Thyroid gland (tissue), 4 donors: ENCODE measurements at regions not wholly inside any gene's neighbourhood (a gene's known extent, or its start where the extent isn't known, plus 50 kb on each side); places are given as distances from the start of the nearest gene placed in this dataset.

Source experiments
- DNase-seq, 2 donors: peaks; one replicate each; pipeline ENCODE4 v3.0.0-alpha.2; 2019
- H3K27ac ChIP-seq, 3 donors: fragments of 200-600 bp; sonication (generic); 1 replicate in 2 of 3; 2 replicates in 1 of 3; pipeline ENCODE4 v1.5.1; 2016 to 2019; ENCODE audit warnings: mild to moderate bottlenecking in 1 of 3, moderate library complexity in 1 of 3
- H3K27me3 ChIP-seq: fragments of 200-600 bp; sonication (generic); one replicate; pipeline ENCODE4 v1.5.1; 2019
- H3K36me3 ChIP-seq, 2 donors: fragments of 200-600 bp; sonication (generic); one replicate each; pipeline ENCODE4 v1.5.1; 2016 to 2019
- H3K4me1 ChIP-seq, 2 donors: fragments of 200-600 bp; sonication (generic); one replicate each; pipeline ENCODE4 v1.5.1; 2017 to 2019
- H3K4me3 ChIP-seq, 3 donors: fragments of 200-600 bp; sonication (generic); replicated peaks in 1 of 3; 1 replicate in 2 of 3; 2 replicates in 1 of 3; pipeline ENCODE4 v1.5.1; 2016; ENCODE audit warnings: mild to moderate bottlenecking in 1 of 3
- H3K9me3 ChIP-seq: fragments of 200-600 bp; sonication (generic); one replicate; pipeline ENCODE4 v1.5.1; 2017
- CTCF ChIP-seq, 6 experiments: fragments of 200-600 bp in 3 of 6; fragments of 450-650 bp in 3 of 6; sonication (generic) in 3 of 6; IDR thresholded peaks; one replicate each; pipeline ENCODE4 v1.5.1; 2016 to 2019; ENCODE audit warnings: antibody characterized with exemption in 6 of 6, mild to moderate bottlenecking in 2 of 6, inconsistent platforms in 1 of 6, moderate library complexity in 1 of 6
- POLR2A ChIP-seq, 2 donors: fragments of 450-650 bp; IDR thresholded peaks; one replicate each; pipeline ENCODE4 v1.6.1; 2017; ENCODE audit warnings: antibody characterized with exemption in 2 of 2, mild to moderate bottlenecking in 2 of 2, moderate library complexity in 1 of 2
- WGBS, 2 donors: methylation state at CpG; one replicate each; pipeline ENCODE4 v1.1.5; 2017; 5-methylcytosine and 5-hydroxymethylcytosine counted together
- intact Hi-C: fragments of 100-400 bp; cut with DNase I; formaldehyde crosslinking; loops from one replicate; pipeline ENCODE4 v1.15.1; 2023

- no peak for DNase-seq
- Histone ChIP-seq H3K4me1 (no peaks in the 10 kb centered on the region), H3K36me3 (no peaks in the 10 kb centered on the region), H3K27ac (no peak overlapping the region), H3K9me3 (no peaks in the 10 kb centered on the region), H3K27me3 (no peaks in the 10 kb centered on the region), H3K4me3 (no peak overlapping the region)
- TF ChIP-seq CTCF (IDR thresholded peaks at IDR 0.05) (no peak), POLR2A (IDR thresholded peaks at IDR 0.05) (no peak)
- intact Hi-C loops = no loop called here
- WGBS, 2 donors = 92% methylated on average over 4 of the region's 4 CpGs
Measured at GRCh38 chr2:107383691-107384090, 443.0 kb upstream of the RGPD4 start.

- Histone ChIP-seq H3K27ac (no peak overlapping the region), H3K4me1 (no peaks in the 10 kb centered on the region), H3K4me3 (no peak overlapping the region), H3K9me3 (no peaks in the 10 kb centered on the region), H3K27me3 (no peaks in the 10 kb centered on the region), H3K36me3 (no peaks in the 10 kb centered on the region)
- whole genome bisulfite sequencing, 2 donors = 62 to 65% methylated on average over 2 of the region's 2 CpGs
- intact Hi-C loops = no loop called here
- TF ChIP-seq CTCF (IDR thresholded peaks at IDR 0.05) (no peak), POLR2A (IDR thresholded peaks at IDR 0.05) (no peak)
- no peak for DNase-seq
Measured at GRCh38 chr2:107384422-107384821, 442.3 kb upstream of the RGPD4 start.

GRCh38 chr2:107385921-107386320, 440.8 kb upstream of the RGPD4 start:
- no peak for DNase-seq
- intact Hi-C loops = no loop called here
- H3K4me1 ChIP-seq = no peaks in the 10 kb centered on the region
- no peak overlapping the region for H3K4me3 ChIP-seq
- H3K27me3 ChIP-seq = no peaks in the 10 kb centered on the region
- H3K36me3 ChIP-seq = no peaks in the 10 kb centered on the region
- TF ChIP-seq CTCF (IDR thresholded peaks at IDR 0.05) (no peak), POLR2A (IDR thresholded peaks at IDR 0.05) (no peak)
- 76 to 85% methylated on average over 1 of the region's 1 CpG for WGBS, 2 donors
- no peaks in the 10 kb centered on the region for H3K9me3 ChIP-seq
- H3K27ac ChIP-seq = no peak overlapping the region

DNA sequence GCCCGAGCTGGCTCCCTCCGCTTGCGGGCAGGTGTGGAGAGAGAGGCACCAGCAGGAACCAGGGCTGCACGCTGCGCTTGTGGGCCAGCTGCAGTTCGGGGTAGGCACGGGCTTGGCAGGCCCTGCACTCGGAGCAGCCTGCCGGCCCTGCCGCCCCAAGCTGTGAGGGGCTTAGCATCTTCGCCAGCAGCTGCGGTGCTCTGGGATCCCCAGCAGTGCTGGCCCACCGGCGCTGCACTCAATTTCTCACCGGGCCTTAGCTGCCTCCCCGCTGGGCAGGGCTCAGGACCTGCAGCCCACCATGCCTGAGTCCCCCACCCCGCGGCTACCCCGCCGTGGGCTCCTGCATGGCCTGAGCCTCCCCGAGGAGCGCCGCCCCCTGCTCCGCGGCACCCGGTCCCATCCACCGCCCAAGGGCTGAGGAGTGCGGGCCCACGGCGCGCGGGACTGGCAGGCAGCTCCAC, 434.4 kb upstream of the RGPD4 start:
- Histone ChIP-seq H3K36me3 (no peaks in the 10 kb centered on the region), H3K27ac (no peak overlapping the region), H3K27me3 (no peaks in the 10 kb centered on the region), H3K4me1 (no peaks in the 10 kb centered on the region), H3K9me3 (no peaks in the 10 kb centered on the region), H3K4me3 (no peak overlapping the region)
- TF ChIP-seq POLR2A (IDR thresholded peaks at IDR 0.05) = no peak
- TF ChIP-seq CTCF (IDR thresholded peaks at IDR 0.05) = no peak
- WGBS, 2 donors = 97 to 100% methylated on average over 5 to 12 of the region's 32 CpGs
- DNase-seq = no peak
- intact Hi-C loops = no loop called here

- H3K4me3 ChIP-seq = no peak overlapping the region
- H3K9me3 ChIP-seq = no peaks in the 10 kb centered on the region
- no peaks in the 10 kb centered on the region for H3K4me1 ChIP-seq
- no peak for DNase-seq
- no peak for TF ChIP-seq POLR2A (IDR thresholded peaks at IDR 0.05)
- TF ChIP-seq CTCF (IDR thresholded peaks at IDR 0.05) = no peak
- no peak overlapping the region for H3K27ac ChIP-seq
- no peaks in the 10 kb centered on the region for H3K27me3 ChIP-seq
- no peaks in the 10 kb centered on the region for H3K36me3 ChIP-seq
- intact Hi-C loops = no loop called here
Measured at GRCh38 chr2:107393516-107393915, 433.2 kb upstream of the RGPD4 start.
